ENCODE measurements at regions not wholly inside any gene's neighbourhood (a gene's known extent, or its start where the extent isn't known, plus 50 kb on each side); places are given as distances from the start of the nearest gene placed in this dataset.

GRCh38 chr9:78144663-78145377 lies 91.1 kb upstream of the CEP78 start:
- ChIA-PET CTCF (interaction anchor here (0.6 to 0.9 kb wide), 4 partner anchors 16 to 707 kb away, joined by 3 to 4 read pairs (median 4); no protein-coding TSS in a partner anchor), POLR2A (no interaction called here)
- Histone ChIP-seq H3K4me1 (ENCODE audit: control insufficient read depth, insufficient read depth, low read length) (0 out of 2 replicates have a peak, but pooled peaks cover 2% of the 10 kb centered on the region), H3K9me3 (ENCODE audit: control insufficient read depth, insufficient read depth, low read depth, low read length) (no peaks in the 10 kb centered on the region), H3K27ac (ENCODE audit: extremely low read depth, low read depth, low read length) (no peak overlapping the region), H3K36me3 (ENCODE audit: control insufficient read depth in 2 of 2, insufficient read depth in 1 of 2, low read length in 2 of 2) (no peaks in the 10 kb centered on the region), H3K4me3 (ENCODE audit: low read depth, low read length) (no peak overlapping the region)
- TF ChIP-seq ZNF560 (tag by site-specific recombination; IDR thresholded peaks at IDR 0.05; ENCODE audit: borderline replicate concordance) (no peak), ZNF776 (tag by site-specific recombination; IDR thresholded peaks at IDR 0.05; ENCODE audit: borderline replicate concordance) (no peak), ZNF350 (tag by site-specific recombination; IDR thresholded peaks at IDR 0.05) (no peak), ZNF785 (tag by site-specific recombination; IDR thresholded peaks at IDR 0.05) (no peak), OSR2 (tag by site-specific recombination; IDR thresholded peaks at IDR 0.05) (no peak), KLF8 (tag by site-specific recombination; IDR thresholded peaks at IDR 0.05) (no peak), ZNF555 (tag by site-specific recombination; conservative IDR thresholded peaks at IDR 0.05) (no peak), ZNF362 (tag by site-specific recombination; IDR thresholded peaks at IDR 0.05) (no peak), ZNF76 (tag by site-specific recombination; IDR thresholded peaks at IDR 0.05; ENCODE audit: borderline replicate concordance, low read depth) (no peak), ZNF701 (tag by site-specific recombination; IDR thresholded peaks at IDR 0.05) (no peak), GLIS1 (tag by site-specific recombination; IDR thresholded peaks at IDR 0.05) (no peak), BCL11B (tag by site-specific recombination; IDR thresholded peaks at IDR 0.05; ENCODE audit: low read depth) (no peak), ZNF48 (tag by site-specific recombination; IDR thresholded peaks at IDR 0.05) (no peak), ZNF707 (tag by site-specific recombination; IDR thresholded peaks at IDR 0.05) (no peak), MZF1 (tag by site-specific recombination; IDR thresholded peaks at IDR 0.05; ENCODE audit: borderline replicate concordance) (no peak), ZSCAN5A (tag by site-specific recombination; IDR thresholded peaks at IDR 0.05) (no peak), ZNF302 (tag by site-specific recombination; IDR thresholded peaks at IDR 0.05; ENCODE audit: low read depth) (no peak), ZNF768 (tag by site-specific recombination; IDR thresholded peaks at IDR 0.05) (no peak), ZSCAN4 (tag by site-specific recombination; IDR thresholded peaks at IDR 0.05) (no peak), SP3 (tag by site-specific recombination; IDR thresholded peaks at IDR 0.05) (no peak)

GRCh38 chr9:78144008-78144381 lies 91.9 kb upstream of the CEP78 start:
- POLR2A ChIA-PET, result no interaction called here
- no peak overlapping the region for H3K27ac ChIP-seq (ENCODE audit: extremely low read depth, low read depth, low read length)
- CTCF ChIA-PET, result interaction anchor here (0.6 kb wide), 1 partner anchor 93 kb away, joined by 3 read pairs; no protein-coding TSS in a partner anchor
- TF ChIP-seq ZBTB20 (tag by site-specific recombination; IDR thresholded peaks at IDR 0.05) (no peak), ZNF132 (tag by site-specific recombination; IDR thresholded peaks at IDR 0.05; ENCODE audit: borderline replicate concordance) (no peak), ZNF626 (tag by site-specific recombination; IDR thresholded peaks at IDR 0.05) (no peak), ZNF692 (tag by site-specific recombination; IDR thresholded peaks at IDR 0.05) (no peak), ZNF335 (tag by site-specific recombination; conservative IDR thresholded peaks at IDR 0.05) (no peak), ZNF148 (tag by site-specific recombination; IDR thresholded peaks at IDR 0.05; ENCODE audit: borderline replicate concordance) (no peak), OSR2 (tag by site-specific recombination; IDR thresholded peaks at IDR 0.05) (no peak), IKZF3 (tag by site-specific recombination; IDR thresholded peaks at IDR 0.05) (no peak), ZNF580 (tag by site-specific recombination; IDR thresholded peaks at IDR 0.05) (no peak)

More at GRCh38 chr9:78144008-78144381, 91.9 kb upstream of the CEP78 start:
- Histone ChIP-seq H3K4me3 (ENCODE audit: low read depth, low read length) (no peak overlapping the region), H3K9me3 (ENCODE audit: control insufficient read depth, insufficient read depth, low read depth, low read length) (no peaks in the 10 kb centered on the region), H3K36me3 (ENCODE audit: control insufficient read depth in 2 of 2, insufficient read depth in 1 of 2, low read length in 2 of 2) (no peaks in the 10 kb centered on the region), H3K4me1 (ENCODE audit: control insufficient read depth, insufficient read depth, low read length) (0 out of 2 replicates have a peak, but pooled peaks cover 2% of the 10 kb centered on the region)
